Lower lobe of right lung (tissue), 2 donors: ENCODE measurements at regions not wholly inside any gene's neighbourhood (a gene's known extent, or its start where the extent isn't known, plus 50 kb on each side); places are given as distances from the start of the nearest gene placed in this dataset.
A peak's percentile ranks its signal among the peaks of the same experiment; 100 is the strongest.

ENCODE experiments used
- ATAC-seq, 2 donors: fragments of 200-7000 bp; cut with Tn5 transposase; one replicate each; pipeline ENCODE4 v1.9.1; 2020 to 2022; ENCODE audit warnings: mild to moderate bottlenecking in 2 of 2, moderate library complexity in 2 of 2
- DNase-seq: peaks from one replicate; pipeline ENCODE4 v3.0.0-alpha.2; 2020
- H3K27ac ChIP-seq: fragments of 200-600 bp; one replicate; pipeline ENCODE4 v1.8.0; 2022
- H3K27me3 ChIP-seq: fragments of 200-600 bp; one replicate; pipeline ENCODE4 v1.8.0; 2022; ENCODE audit warnings: low read depth
- H3K36me3 ChIP-seq: fragments of 200-600 bp; one replicate; pipeline ENCODE4 v1.8.0; 2022; ENCODE audit warnings: mild to moderate bottlenecking
- H3K4me1 ChIP-seq: fragments of 200-600 bp; one replicate; pipeline ENCODE4 v1.8.0; 2022
- H3K4me3 ChIP-seq: fragments of 200-600 bp; one replicate; pipeline ENCODE4 v1.8.0; 2022; ENCODE audit warnings: mild to moderate bottlenecking
- H3K9me3 ChIP-seq: fragments of 200-600 bp; one replicate; pipeline ENCODE4 v1.8.0; 2022
- intact Hi-C: fragments of 100-400 bp; cut with DNase I; formaldehyde crosslinking; loops from one replicate; pipeline ENCODE4 v1.11.0; 2022
- TF ChIP-seq, protein P1 (sequence below): fragments of 200-600 bp; IDR thresholded peaks from one replicate; pipeline ENCODE4 v1.8.0; 2022; ENCODE audit warnings: antibody characterized with exemption, mild to moderate bottlenecking
- donor health status: DM: no; HTN: yes; CAD: no; lungs with severe emphysema.

- Histone ChIP-seq H3K27me3 (no peaks in the 10 kb centered on the region), H3K36me3 (no peaks in the 10 kb centered on the region), H3K4me1 (peaks cover 5% of the 10 kb centered on the region), H3K4me3 (no peak overlapping the region), H3K27ac (no peak overlapping the region), H3K9me3 (peaks cover 7% of the 10 kb centered on the region)
- TF ChIP-seq, protein P1, sequence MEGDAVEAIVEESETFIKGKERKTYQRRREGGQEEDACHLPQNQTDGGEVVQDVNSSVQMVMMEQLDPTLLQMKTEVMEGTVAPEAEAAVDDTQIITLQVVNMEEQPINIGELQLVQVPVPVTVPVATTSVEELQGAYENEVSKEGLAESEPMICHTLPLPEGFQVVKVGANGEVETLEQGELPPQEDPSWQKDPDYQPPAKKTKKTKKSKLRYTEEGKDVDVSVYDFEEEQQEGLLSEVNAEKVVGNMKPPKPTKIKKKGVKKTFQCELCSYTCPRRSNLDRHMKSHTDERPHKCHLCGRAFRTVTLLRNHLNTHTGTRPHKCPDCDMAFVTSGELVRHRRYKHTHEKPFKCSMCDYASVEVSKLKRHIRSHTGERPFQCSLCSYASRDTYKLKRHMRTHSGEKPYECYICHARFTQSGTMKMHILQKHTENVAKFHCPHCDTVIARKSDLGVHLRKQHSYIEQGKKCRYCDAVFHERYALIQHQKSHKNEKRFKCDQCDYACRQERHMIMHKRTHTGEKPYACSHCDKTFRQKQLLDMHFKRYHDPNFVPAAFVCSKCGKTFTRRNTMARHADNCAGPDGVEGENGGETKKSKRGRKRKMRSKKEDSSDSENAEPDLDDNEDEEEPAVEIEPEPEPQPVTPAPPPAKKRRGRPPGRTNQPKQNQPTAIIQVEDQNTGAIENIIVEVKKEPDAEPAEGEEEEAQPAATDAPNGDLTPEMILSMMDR: no peak
- intact Hi-C loops: no loop called here
- no peak for DNase-seq
- ATAC-seq: no peak
Measured at GRCh38 chr14:58832095-58832521, 194.3 kb downstream of the DACT1 start.

DNA sequence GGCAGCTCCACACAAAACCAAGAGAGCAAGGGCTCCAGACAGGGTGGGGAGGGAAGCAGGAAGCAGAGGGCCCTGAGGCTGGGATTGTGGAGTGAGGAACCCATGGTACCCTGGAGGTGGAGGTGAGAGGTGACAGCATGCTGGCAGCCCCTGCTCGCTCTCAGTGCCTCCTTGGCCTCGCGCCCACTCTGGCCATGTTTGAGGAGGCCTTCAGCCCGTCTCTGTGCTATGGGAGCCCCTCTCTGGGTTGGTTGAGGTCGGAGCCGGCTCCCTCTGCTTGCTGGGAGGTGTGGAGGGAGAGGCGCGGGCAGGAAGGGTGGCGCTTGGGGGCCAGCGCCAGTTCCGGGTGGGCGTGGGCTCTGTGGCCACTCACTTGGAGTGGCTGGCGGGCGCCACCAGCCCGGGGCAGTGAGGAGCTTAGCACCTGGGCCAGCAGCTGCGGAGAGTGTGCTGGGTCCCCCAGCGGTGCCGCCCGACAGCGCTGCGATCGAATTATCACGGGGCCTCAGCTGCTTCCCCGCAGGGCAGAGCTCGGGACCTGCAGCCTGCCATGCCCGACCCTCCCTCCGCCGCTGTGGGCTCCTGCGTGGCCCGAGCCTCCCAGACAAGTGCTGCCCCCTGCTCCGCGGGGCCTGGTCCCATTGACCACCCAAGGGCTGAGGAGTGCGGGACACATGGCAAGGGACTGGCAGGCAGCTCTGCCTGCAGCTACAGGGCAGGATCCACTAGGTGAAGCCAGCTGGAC, 196.0 kb downstream of the DACT1 start:
- Histone ChIP-seq H3K9me3 (no peaks in the 10 kb centered on the region), H3K27me3 (no peaks in the 10 kb centered on the region), H3K4me3 (no peak overlapping the region), H3K36me3 (no peaks in the 10 kb centered on the region), H3K4me1 (peaks cover 5% of the 10 kb centered on the region), H3K27ac (no peak overlapping the region)
- intact Hi-C loops: no loop called here
- ATAC-seq: peak; percentile 7 to 29
- DNase-seq: no peak
- TF ChIP-seq, protein P1: no peak

GRCh38 chr14:58836303-58836974, 198.7 kb downstream of the DACT1 start:
- Histone ChIP-seq H3K27me3 (no peaks in the 10 kb centered on the region), H3K36me3 (no peaks in the 10 kb centered on the region), H3K9me3 (no peaks in the 10 kb centered on the region), H3K4me3 (no peak overlapping the region), H3K27ac (no peak overlapping the region), H3K4me1 (no peaks in the 10 kb centered on the region)
- ATAC-seq: no peak
- TF ChIP-seq, protein P1: no peak
- intact Hi-C loops: no loop called here
- DNase-seq: no peak

GRCh38 chr14:58839233-58839632, 201.5 kb downstream of the DACT1 start:
- Histone ChIP-seq H3K27ac (no peak overlapping the region), H3K9me3 (no peaks in the 10 kb centered on the region), H3K4me3 (no peak overlapping the region), H3K27me3 (no peaks in the 10 kb centered on the region), H3K36me3 (no peaks in the 10 kb centered on the region), H3K4me1 (no peaks in the 10 kb centered on the region)
- DNase-seq: no peak
- intact Hi-C loops: no loop called here
- TF ChIP-seq, protein P1: no peak
- no peak for ATAC-seq

GRCh38 chr14:58844544-58844943, 206.8 kb downstream of the DACT1 start:
- no peak overlapping the region for H3K4me3 ChIP-seq

More at GRCh38 chr14:58844544-58844943, 206.8 kb downstream of the DACT1 start:
- ATAC-seq (no peak), DNase-seq (no peak)
- Histone ChIP-seq H3K4me1 (no peaks in the 10 kb centered on the region), H3K27me3 (no peaks in the 10 kb centered on the region), H3K36me3 (no peaks in the 10 kb centered on the region), H3K9me3 (no peaks in the 10 kb centered on the region), H3K27ac (no peak overlapping the region)
- TF ChIP-seq, protein P1: no peak
- intact Hi-C loops: no loop called here
